ENCODE measurements at regions not wholly inside any gene's neighbourhood (a gene's known extent, or its start where the extent isn't known, plus 50 kb on each side); places are given as distances from the start of the nearest gene placed in this dataset.

DNA sequence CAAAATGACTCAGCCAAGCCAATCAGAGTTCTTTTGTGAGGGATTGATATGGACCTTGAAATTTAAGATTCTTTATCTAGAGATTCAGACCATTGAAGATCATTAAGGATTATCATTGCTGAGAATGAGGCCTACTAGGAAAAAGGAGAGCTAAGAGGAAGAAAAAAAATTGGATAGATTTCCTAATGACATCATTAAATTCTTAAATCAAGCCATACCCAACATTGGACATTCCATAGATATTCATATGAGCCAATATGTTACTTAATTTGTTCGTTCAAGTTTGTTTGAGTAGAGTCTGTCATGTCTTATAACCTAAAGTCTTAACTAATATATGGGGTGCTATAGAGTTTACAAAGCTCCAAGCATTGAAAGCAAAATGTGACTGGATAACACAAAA lies 727.9 kb upstream of the SEMA6A start:
- no peak for DNase-seq (ENCODE audit: low read depth)
- TF ChIP-seq, protein P1, sequence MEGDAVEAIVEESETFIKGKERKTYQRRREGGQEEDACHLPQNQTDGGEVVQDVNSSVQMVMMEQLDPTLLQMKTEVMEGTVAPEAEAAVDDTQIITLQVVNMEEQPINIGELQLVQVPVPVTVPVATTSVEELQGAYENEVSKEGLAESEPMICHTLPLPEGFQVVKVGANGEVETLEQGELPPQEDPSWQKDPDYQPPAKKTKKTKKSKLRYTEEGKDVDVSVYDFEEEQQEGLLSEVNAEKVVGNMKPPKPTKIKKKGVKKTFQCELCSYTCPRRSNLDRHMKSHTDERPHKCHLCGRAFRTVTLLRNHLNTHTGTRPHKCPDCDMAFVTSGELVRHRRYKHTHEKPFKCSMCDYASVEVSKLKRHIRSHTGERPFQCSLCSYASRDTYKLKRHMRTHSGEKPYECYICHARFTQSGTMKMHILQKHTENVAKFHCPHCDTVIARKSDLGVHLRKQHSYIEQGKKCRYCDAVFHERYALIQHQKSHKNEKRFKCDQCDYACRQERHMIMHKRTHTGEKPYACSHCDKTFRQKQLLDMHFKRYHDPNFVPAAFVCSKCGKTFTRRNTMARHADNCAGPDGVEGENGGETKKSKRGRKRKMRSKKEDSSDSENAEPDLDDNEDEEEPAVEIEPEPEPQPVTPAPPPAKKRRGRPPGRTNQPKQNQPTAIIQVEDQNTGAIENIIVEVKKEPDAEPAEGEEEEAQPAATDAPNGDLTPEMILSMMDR (IDR thresholded peaks at IDR 0.05; ENCODE audit: insufficient read depth, low read length) = no peak
- no peak overlapping the region for H3K4me3 ChIP-seq (ENCODE audit: low read depth, low read length)

- H3K4me3 ChIP-seq (ENCODE audit: low read depth, low read length) = no peak overlapping the region
- DNase-seq (ENCODE audit: low read depth) = no peak
- TF ChIP-seq, protein P1 (IDR thresholded peaks at IDR 0.05; ENCODE audit: insufficient read depth, low read length) = no peak
Observed at GRCh38 chr5:117299936-117300328, 725.3 kb upstream of the SEMA6A start.

GRCh38 chr5:117299224-117299935 lies 724.8 kb upstream of the SEMA6A start:
- no peak for DNase-seq (ENCODE audit: low read depth)
- no peak overlapping the region for H3K4me3 ChIP-seq (ENCODE audit: low read depth, low read length)
- TF ChIP-seq, protein P1 (IDR thresholded peaks at IDR 0.05; ENCODE audit: insufficient read depth, low read length) = no peak

GRCh38 chr5:117296872-117297271 lies 722.2 kb upstream of the SEMA6A start:
- no peak overlapping the region for H3K4me3 ChIP-seq (ENCODE audit: low read depth, low read length)
- TF ChIP-seq, protein P1 (IDR thresholded peaks at IDR 0.05; ENCODE audit: insufficient read depth, low read length) = no peak

DNA sequence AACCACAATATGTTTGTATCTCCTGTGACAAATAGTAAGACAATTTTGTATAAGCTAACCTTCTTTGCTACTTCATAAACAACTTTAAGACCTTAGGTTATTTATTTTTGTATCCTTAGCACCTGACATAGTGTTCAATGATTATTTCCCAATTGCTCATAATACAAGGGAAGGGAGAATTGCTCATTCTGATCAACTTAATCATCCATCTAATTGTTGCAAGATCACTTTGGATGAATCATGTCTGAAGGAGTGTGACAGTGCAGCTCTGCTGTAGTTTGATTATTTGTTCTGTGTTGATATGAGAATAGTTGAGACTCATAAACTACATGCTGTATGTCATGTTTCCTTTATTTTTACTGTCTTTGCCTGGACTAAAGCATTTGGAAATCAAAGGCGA lies 721.3 kb upstream of the SEMA6A start:
- no peak for DNase-seq (ENCODE audit: low read depth)
- no peak overlapping the region for H3K4me3 ChIP-seq (ENCODE audit: low read depth, low read length)
- TF ChIP-seq, protein P1 (IDR thresholded peaks at IDR 0.05; ENCODE audit: insufficient read depth, low read length) = no peak

More at GRCh38 chr5:117296872-117297271, 722.2 kb upstream of the SEMA6A start:
- DNase-seq (ENCODE audit: low read depth) = no peak

DNA sequence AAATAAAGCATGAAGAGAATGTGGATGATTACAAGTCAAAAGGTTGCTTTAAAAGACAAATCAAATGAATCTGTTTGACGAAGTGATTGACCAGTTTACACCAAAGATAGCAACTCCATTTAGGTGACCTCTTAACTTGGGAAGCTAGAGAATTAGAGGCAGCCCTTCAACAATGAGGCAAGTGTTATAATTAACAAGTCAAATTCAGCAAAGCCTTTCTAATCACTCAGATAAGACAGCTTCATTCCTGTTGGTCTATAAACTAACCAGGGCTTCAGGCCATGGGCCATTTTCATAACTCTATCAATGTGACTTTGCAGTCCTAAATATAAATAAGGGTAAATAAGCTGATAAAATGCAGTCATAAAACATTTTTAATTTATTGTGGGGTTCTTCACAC lies 712.2 kb upstream of the SEMA6A start:
- DNase-seq (ENCODE audit: low read depth) = no peak
- TF ChIP-seq, protein P1 (IDR thresholded peaks at IDR 0.05; ENCODE audit: insufficient read depth, low read length) = no peak
- no peak overlapping the region for H3K4me3 ChIP-seq (ENCODE audit: low read depth, low read length)

DNA sequence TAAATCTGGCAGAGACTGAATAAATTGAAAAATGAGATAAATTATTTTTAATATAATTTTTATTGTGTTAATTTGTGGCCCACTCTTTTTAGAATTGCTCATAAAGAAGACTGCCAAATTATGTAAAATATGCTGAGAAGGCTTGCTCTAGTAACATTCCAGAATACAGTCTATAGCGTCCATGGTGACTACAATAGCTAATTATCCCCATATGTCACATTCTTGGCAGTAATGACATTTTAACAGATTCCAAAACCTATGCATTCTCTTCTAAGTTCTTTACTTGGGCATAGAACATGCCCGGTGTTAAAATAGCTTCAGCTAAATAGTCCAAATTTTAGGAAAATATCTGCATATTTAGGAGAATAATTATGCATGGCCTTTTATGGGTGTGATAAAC lies 697.0 kb upstream of the SEMA6A start:
- no peak for DNase-seq (ENCODE audit: low read depth)
- TF ChIP-seq, protein P1 (IDR thresholded peaks at IDR 0.05; ENCODE audit: insufficient read depth, low read length) = no peak

More for the DNA sequence above, 697.0 kb upstream of the SEMA6A start:
- H3K4me3 ChIP-seq (ENCODE audit: low read depth, low read length) = no peak overlapping the region

Data from fibroblast of the aortic adventitia (primary cell).